WERI-Rb-1 (cell line): ENCODE measurements at regions not wholly inside any gene's neighbourhood (a gene's known extent, or its start where the extent isn't known, plus 50 kb on each side); places are given as distances from the start of the nearest gene placed in this dataset.
A peak's percentile ranks its signal among the peaks of the same experiment; 100 is the strongest.

Source experiments
- DNase-seq: peaks from one replicate; pipeline ENCODE4 v3.0.0-alpha.2; 2020
- H3K27ac ChIP-seq: fragments of 250-450 bp; sonication (Bioruptor Pico); 2 replicates; pipeline ENCODE4 v1.5.1; 2020; ENCODE audit warnings: mild to moderate bottlenecking, moderate library complexity
- H3K27me3 ChIP-seq: fragments of 250-450 bp; sonication (Bioruptor Pico); 2 replicates; pipeline ENCODE4 v1.5.1; 2021; ENCODE audit warnings: mild to moderate bottlenecking, low read depth, moderate library complexity; ENCODE audit not compliant: insufficient read depth, severe bottlenecking
- H3K36me3 ChIP-seq: fragments of 250-450 bp; sonication (Bioruptor Pico); 2 replicates; pipeline ENCODE4 v1.5.1; 2020; ENCODE audit warnings: mild to moderate bottlenecking, moderate library complexity
- H3K4me3 ChIP-seq: 2 replicates; pipeline ENCODE4 v1.5.1; 2011; ENCODE audit warnings: low read depth, mild to moderate bottlenecking, control low read depth, low read length
- H3K9me3 ChIP-seq: fragments of 250-450 bp; sonication (Bioruptor Pico); 2 replicates; pipeline ENCODE4 v1.5.1; 2021; ENCODE audit warnings: mild to moderate bottlenecking, moderate library complexity; ENCODE audit not compliant: severe bottlenecking
- CTCF ChIP-seq: IDR thresholded peaks from 2 replicates; pipeline ENCODE4 v1.5.1; 2011; ENCODE audit warnings: low read depth, mild to moderate bottlenecking, control low read depth, inconsistent platforms, low read length

- Histone ChIP-seq H3K36me3 (no peaks in the 10 kb centered on the region), H3K9me3 (no peaks in the 10 kb centered on the region), H3K4me3 (no peak overlapping the region), H3K27ac (no peak overlapping the region), H3K27me3 (no peaks in the 10 kb centered on the region)
- no peak for TF ChIP-seq CTCF
- DNase-seq: no peak
These were observed 324.7 kb downstream of the DLEU7 start for GRCh38 chr13:50518781-50519201.

GRCh38 chr13:50519866-50520265, 323.6 kb downstream of the DLEU7 start:
- Histone ChIP-seq H3K9me3 (no peaks in the 10 kb centered on the region), H3K27ac (no peak overlapping the region), H3K36me3 (no peaks in the 10 kb centered on the region), H3K27me3 (no peaks in the 10 kb centered on the region), H3K4me3 (no peak overlapping the region)
- TF ChIP-seq CTCF: no peak
- no peak for DNase-seq

GRCh38 chr13:50521006-50521830, 322.3 kb downstream of the DLEU7 start:
- Histone ChIP-seq H3K36me3 (no peaks in the 10 kb centered on the region), H3K27ac (no peak overlapping the region; the same call in 1 of the 2 replicates), H3K9me3 (no peaks in the 10 kb centered on the region), H3K4me3 (no peak overlapping the region), H3K27me3 (no peaks in the 10 kb centered on the region)
- no peak for TF ChIP-seq CTCF
- DNase-seq: no peak

GRCh38 chr13:50521831-50522149, 321.7 kb downstream of the DLEU7 start:
- no peak for TF ChIP-seq CTCF

GRCh38 chr13:50522506-50522905, 321.0 kb downstream of the DLEU7 start:
- H3K4me3 ChIP-seq: no peak overlapping the region
- TF ChIP-seq CTCF: no peak
- H3K27me3 ChIP-seq: no peaks in the 10 kb centered on the region
- peak overlapping the region; percentile 37 for H3K27ac ChIP-seq
- no peaks in the 10 kb centered on the region for H3K9me3 ChIP-seq
- H3K36me3 ChIP-seq: no peaks in the 10 kb centered on the region
- DNase-seq: no peak

More at GRCh38 chr13:50521831-50522149, 321.7 kb downstream of the DLEU7 start:
- no peak for DNase-seq
- Histone ChIP-seq H3K36me3 (no peaks in the 10 kb centered on the region), H3K9me3 (no peaks in the 10 kb centered on the region), H3K27ac (peak overlapping the region; percentile 37), H3K27me3 (no peaks in the 10 kb centered on the region), H3K4me3 (no peak overlapping the region)

- no peak for DNase-seq
- TF ChIP-seq CTCF: no peak
- H3K9me3 ChIP-seq: no peaks in the 10 kb centered on the region
These were observed 320.2 kb downstream of the DLEU7 start for GRCh38 chr13:50523307-50523706.

More at GRCh38 chr13:50523307-50523706, 320.2 kb downstream of the DLEU7 start:
- Histone ChIP-seq H3K4me3 (no peak overlapping the region), H3K36me3 (no peaks in the 10 kb centered on the region), H3K27me3 (no peaks in the 10 kb centered on the region), H3K27ac (no peak overlapping the region)
